B cell (primary cell): ENCODE measurements at regions not wholly inside any gene's neighbourhood (a gene's known extent, or its start where the extent isn't known, plus 50 kb on each side); places are given as distances from the start of the nearest gene placed in this dataset.

ENCODE experiments used
- ATAC-seq: fragments of 200-7000 bp; cut with Tn5 transposase; one replicate; pipeline ENCODE4 v1.10.0; 2021; ENCODE audit warnings: low read depth, mild to moderate bottlenecking, moderate number of reproducible peaks, moderate library complexity
- CTCF ChIA-PET: fragments of 350-600 bp; sonication (Branson Sonifier 250); formaldehyde crosslinking; loops from one replicate; lab custom pipeline; 2021; ENCODE audit warnings: antibody characterized with exemption, inconsistent platforms; lab: Charles Lee
- POLR2A ChIA-PET: fragments of 350-600 bp; sonication (Branson Sonifier 250); formaldehyde crosslinking; loops from one replicate; lab custom pipeline; 2021; ENCODE audit warnings: antibody characterized with exemption; lab: Charles Lee
- DNase-seq: peaks from one replicate; pipeline ENCODE4 v3.0.0; 2013
- H2AFZ ChIP-seq: 2 replicates; pipeline ENCODE4 v1.6.1; 2012; ENCODE audit warnings: mild to moderate bottlenecking, low read depth, low read length; ENCODE audit not compliant: insufficient read depth, poor library complexity, severe bottlenecking
- H3K27ac ChIP-seq, 2 donors: 1 replicate in 1 of 2; 2 replicates in 1 of 2; pipeline ENCODE4 v1.5.1; 2012 to 2013; ENCODE audit warnings: low read length in 2 of 2, mild to moderate bottlenecking in 2 of 2, moderate library complexity in 1 of 2
- H3K27me3 ChIP-seq, 4 experiments: fragments of 200-600 bp in 1 of 4; sonication (generic) in 1 of 4; replicated peaks in 1 of 4; 1 replicate in 2 of 4; 2 replicates in 2 of 4; pipeline versions ENCODE4 v1.6.1 to v1.7.0; 2013 to 2016; ENCODE audit warnings: low read length in 3 of 4, mild to moderate bottlenecking in 2 of 4, mixed read lengths in 1 of 4, moderate library complexity in 1 of 4; ENCODE audit not compliant: insufficient read depth in 4 of 4, control insufficient read depth in 3 of 4; ENCODE audit errors: control extremely low read depth in 1 of 4
- H3K36me3 ChIP-seq, 2 experiments: replicated peaks in 1 of 2; 1 replicate in 1 of 2; 2 replicates in 1 of 2; pipeline versions ENCODE4 v1.6.1 to v1.7.1; 2013; ENCODE audit warnings: low read length in 1 of 2; ENCODE audit not compliant: insufficient read depth in 2 of 2, control insufficient read depth in 1 of 2; ENCODE audit errors: control extremely low read depth in 1 of 2, extremely low read depth in 1 of 2
- H3K4me1 ChIP-seq, 2 donors: fragments of 200-600 bp in 1 of 2; sonication (generic) in 1 of 2; 1 replicate in 1 of 2; 2 replicates in 1 of 2; pipeline versions ENCODE4 v1.5.1 to v1.6.1; 2013 to 2017; ENCODE audit warnings: low read length in 2 of 2; ENCODE audit not compliant: control insufficient read depth in 2 of 2, insufficient read depth in 2 of 2
- H3K4me2 ChIP-seq: replicated peaks from 2 replicates; pipeline ENCODE3; 2012; ENCODE audit warnings: mild to moderate bottlenecking, low read depth, low read length; ENCODE audit not compliant: poor library complexity, severe bottlenecking
- H3K4me3 ChIP-seq, 5 experiments: fragments of 200-600 bp in 1 of 5; sonication (generic) in 1 of 5; 1 replicate in 3 of 5; 2 replicates in 2 of 5; pipeline versions ENCODE4 v1.5.1 to v1.7.0; 2011 to 2016; ENCODE audit warnings: low read length in 4 of 5, mild to moderate bottlenecking in 4 of 5, low read depth in 2 of 5, control low read depth in 1 of 5, moderate library complexity in 1 of 5; ENCODE audit not compliant: insufficient read depth in 1 of 5; ENCODE audit errors: control extremely low read depth in 1 of 5, extremely low read depth in 1 of 5
- H3K79me2 ChIP-seq: fragments of 200-600 bp; sonication (generic); one replicate; pipeline ENCODE4 v1.6.0; 2016; ENCODE audit warnings: low read length; ENCODE audit not compliant: control insufficient read depth, insufficient read depth
- H3K9ac ChIP-seq: fragments of 200-600 bp; sonication (generic); 2 replicates; pipeline ENCODE4 v1.6.1; 2017; ENCODE audit warnings: mild to moderate bottlenecking, low read length, moderate library complexity
- H3K9me3 ChIP-seq, 3 donors: one replicate each; pipeline versions ENCODE4 v1.6.1 to v1.7.1; 2013; ENCODE audit warnings: low read length in 2 of 3; ENCODE audit not compliant: control insufficient read depth in 2 of 3, insufficient read depth in 1 of 3; ENCODE audit errors: control extremely low read depth in 1 of 3
- H4K20me1 ChIP-seq: 2 replicates; pipeline ENCODE4 v1.6.0; 2012; ENCODE audit warnings: mild to moderate bottlenecking, low read length; ENCODE audit not compliant: insufficient read depth, control insufficient read depth, poor library complexity, severe bottlenecking
- H3K27ac Mint-ChIP-seq: one replicate; pipeline ENCODE4 v1.8.0; 2021; ENCODE audit warnings: mixed read lengths
- H3K27me3 Mint-ChIP-seq: one replicate; pipeline ENCODE4 v1.8.0; 2021; ENCODE audit warnings: mixed read lengths
- H3K4me1 Mint-ChIP-seq: one replicate; pipeline ENCODE4 v1.8.0; 2021; ENCODE audit warnings: mixed read lengths
- H3K4me3 Mint-ChIP-seq: one replicate; pipeline ENCODE4 v1.8.0; 2021; ENCODE audit warnings: mixed read lengths
- H3K9me3 Mint-ChIP-seq: one replicate; pipeline ENCODE4 v1.8.0; 2022; ENCODE audit warnings: mixed read lengths; ENCODE audit not compliant: insufficient read depth
- EZH2 ChIP-seq: IDR thresholded peaks from 2 replicates; pipeline ENCODE4 v1.6.1; 2012; ENCODE audit warnings: borderline replicate concordance, low read depth, mild to moderate bottlenecking, moderate library complexity, low read length; ENCODE audit not compliant: insufficient read depth, poor library complexity, severe bottlenecking
- WGBS: methylation state at CpG from one replicate; pipeline ENCODE4 v1.1.5; 2013; ENCODE audit warnings: missing lambda C conversion rate; ENCODE audit not compliant: insufficient coverage; 5-methylcytosine and 5-hydroxymethylcytosine counted together
- intact Hi-C: fragments of 100-400 bp; cut with micrococcal nuclease; formaldehyde crosslinking; loops from one replicate; pipeline ENCODE4 v1.10.0; 2022
- TF ChIP-seq, protein P1 (sequence below): fragments of 200-600 bp; IDR thresholded peaks from one replicate; pipeline ENCODE4 v1.8.0; 2022; ENCODE audit warnings: antibody characterized with exemption, mild to moderate bottlenecking

DNA sequence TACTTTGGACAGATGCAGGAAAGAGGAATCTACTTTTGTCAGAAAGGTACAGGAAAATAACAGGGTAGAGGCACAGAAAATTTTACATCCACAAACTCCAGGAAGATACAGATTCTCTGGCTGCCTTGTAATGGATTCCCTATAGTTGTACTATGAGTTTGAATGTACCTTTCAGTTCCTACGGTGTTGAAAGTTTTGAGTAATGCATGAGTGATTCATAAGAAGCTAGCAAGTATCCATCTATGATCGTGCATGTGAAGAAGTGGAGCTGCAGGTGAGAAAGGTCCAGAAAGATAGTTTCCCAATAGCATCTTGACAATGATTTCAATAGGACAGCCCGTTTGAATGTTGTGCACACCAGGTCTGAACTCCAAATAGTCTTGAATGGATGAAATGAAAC lies 786.5 kb upstream of the ROBO1 start:
- Mint-ChIP-seq H3K27ac (no peak overlapping the region), H3K4me1 (no peaks in the 10 kb centered on the region), H3K4me3 (no peak overlapping the region), H3K9me3 (peaks cover 6% of the 10 kb centered on the region), H3K27me3 (no peaks in the 10 kb centered on the region)
- Histone ChIP-seq H3K4me2 (no peak overlapping the region), H3K9ac (no peak overlapping the region), H4K20me1 (no peaks in the 10 kb centered on the region), H3K36me3 (no peaks in the 10 kb centered on the region), H3K27me3 (no peaks in the 10 kb centered on the region), H3K79me2 (no peaks in the 10 kb centered on the region), H3K4me1 (no peaks in the 10 kb centered on the region), H3K4me3 (no peak overlapping the region), H3K27ac (no peak overlapping the region), H3K9me3 (no peaks in the 10 kb centered on the region), H2AFZ (no peak overlapping the region)
- ATAC-seq = no peak
- CTCF ChIA-PET = no interaction called here
- whole genome bisulfite sequencing = 83% methylated on average over 2 of the region's 3 CpGs
- POLR2A ChIA-PET = no interaction called here
- DNase-seq = no peak
- intact Hi-C loops = no loop called here
- TF ChIP-seq, protein P1, sequence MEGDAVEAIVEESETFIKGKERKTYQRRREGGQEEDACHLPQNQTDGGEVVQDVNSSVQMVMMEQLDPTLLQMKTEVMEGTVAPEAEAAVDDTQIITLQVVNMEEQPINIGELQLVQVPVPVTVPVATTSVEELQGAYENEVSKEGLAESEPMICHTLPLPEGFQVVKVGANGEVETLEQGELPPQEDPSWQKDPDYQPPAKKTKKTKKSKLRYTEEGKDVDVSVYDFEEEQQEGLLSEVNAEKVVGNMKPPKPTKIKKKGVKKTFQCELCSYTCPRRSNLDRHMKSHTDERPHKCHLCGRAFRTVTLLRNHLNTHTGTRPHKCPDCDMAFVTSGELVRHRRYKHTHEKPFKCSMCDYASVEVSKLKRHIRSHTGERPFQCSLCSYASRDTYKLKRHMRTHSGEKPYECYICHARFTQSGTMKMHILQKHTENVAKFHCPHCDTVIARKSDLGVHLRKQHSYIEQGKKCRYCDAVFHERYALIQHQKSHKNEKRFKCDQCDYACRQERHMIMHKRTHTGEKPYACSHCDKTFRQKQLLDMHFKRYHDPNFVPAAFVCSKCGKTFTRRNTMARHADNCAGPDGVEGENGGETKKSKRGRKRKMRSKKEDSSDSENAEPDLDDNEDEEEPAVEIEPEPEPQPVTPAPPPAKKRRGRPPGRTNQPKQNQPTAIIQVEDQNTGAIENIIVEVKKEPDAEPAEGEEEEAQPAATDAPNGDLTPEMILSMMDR = no peak
- TF ChIP-seq EZH2 = no peak

DNA sequence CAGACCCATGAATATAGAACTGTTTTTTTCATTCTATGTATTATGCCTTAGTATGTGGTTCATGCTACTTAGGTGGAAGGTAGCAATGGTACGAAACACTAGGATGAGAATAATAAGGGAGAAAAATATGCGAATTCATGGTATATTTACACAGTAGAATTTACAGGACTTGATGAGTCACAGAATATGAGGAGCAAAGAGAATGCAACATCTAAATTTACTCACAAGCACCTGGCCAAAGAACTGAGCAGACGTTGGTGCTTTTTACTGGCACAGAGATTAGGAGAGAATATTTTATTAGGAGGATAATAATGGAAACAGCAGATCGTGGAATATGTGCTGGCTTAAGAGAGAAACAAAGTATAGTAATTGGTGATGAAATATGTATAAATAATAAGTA lies 785.4 kb upstream of the ROBO1 start:
- no peaks in the 10 kb centered on the region for H3K36me3 ChIP-seq
- intact Hi-C loops = no loop called here
- no peaks in the 10 kb centered on the region for H3K79me2 ChIP-seq
- ChIA-PET POLR2A (no interaction called here), CTCF (no interaction called here)
- H3K4me1 ChIP-seq = no peaks in the 10 kb centered on the region
- no peak overlapping the region for H3K4me3 ChIP-seq
- no peaks in the 10 kb centered on the region for H3K27me3 Mint-ChIP-seq
- H3K4me2 ChIP-seq = no peak overlapping the region
- H3K9me3 Mint-ChIP-seq = peaks cover 6% of the 10 kb centered on the region
- H3K9ac ChIP-seq = no peak overlapping the region
- WGBS = no CpG with 5 or more reads among the region's 4 CpGs
- no peaks in the 10 kb centered on the region for H4K20me1 ChIP-seq
- no peaks in the 10 kb centered on the region for H3K4me1 Mint-ChIP-seq
- DNase-seq (no peak), ATAC-seq (no peak)
- H2AFZ ChIP-seq = no peak overlapping the region
- no peak overlapping the region for H3K27ac ChIP-seq
- H3K4me3 Mint-ChIP-seq = no peak overlapping the region
- no peaks in the 10 kb centered on the region for H3K27me3 ChIP-seq
- no peaks in the 10 kb centered on the region for H3K9me3 ChIP-seq
- TF ChIP-seq, protein P1 = no peak
- TF ChIP-seq EZH2 = no peak
- no peak overlapping the region for H3K27ac Mint-ChIP-seq
